Cerebellar cortex (tissue), 1 donor: ENCODE measurements at regions not wholly inside any gene's neighbourhood (a gene's known extent, or its start where the extent isn't known, plus 50 kb on each side); places are given as distances from the start of the nearest gene placed in this dataset.
"Not testable (repeated sequence)": the region's sequence is repeated elsewhere in the genome, so short reads cannot be mapped to it uniquely, and the experiment has no call there.

Experiments
- DNase-seq: peaks from one replicate; pipeline ENCODE4 v3.0.0-alpha.2; 2015; ENCODE audit warnings: low spot score

DNA sequence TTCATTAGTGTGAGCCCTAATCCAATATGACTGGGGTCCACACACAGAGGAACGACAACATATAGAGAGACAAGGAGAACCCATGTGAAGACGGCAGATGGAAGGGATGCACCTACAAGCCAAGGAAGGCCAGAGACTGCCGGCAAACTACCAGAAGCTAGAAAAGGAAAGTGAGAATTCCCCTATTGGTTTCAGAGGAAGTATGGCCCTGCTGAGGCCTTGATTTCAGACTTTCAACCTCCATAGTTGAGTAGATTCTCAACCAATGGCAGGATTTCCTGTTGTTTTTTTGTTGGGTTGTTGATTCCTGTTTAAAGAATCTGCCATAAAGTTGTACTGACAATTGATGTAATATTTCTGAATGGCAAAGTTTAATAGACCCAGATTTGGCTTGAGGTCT is 241.5 kb downstream of the SATB2 start:
- no peak for DNase-seq

DNA sequence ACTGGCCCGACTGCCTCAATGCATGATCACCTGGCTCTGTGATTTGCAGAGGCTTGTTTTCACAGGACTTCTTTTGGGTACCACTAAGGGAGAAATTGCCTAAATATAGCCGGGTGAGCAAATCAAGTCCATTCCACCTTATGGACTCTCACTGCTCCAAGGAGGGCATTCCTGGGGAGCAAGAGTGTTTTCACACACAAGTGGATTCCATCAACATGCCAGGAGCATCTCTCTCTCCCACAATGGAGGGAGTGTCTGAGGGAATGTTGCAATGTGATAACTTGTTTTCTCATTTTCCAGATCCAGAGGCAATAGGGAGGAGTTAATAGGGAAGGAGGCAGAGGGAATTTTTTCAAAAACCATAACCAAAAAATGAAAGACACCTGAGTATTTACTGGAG is 250.7 kb downstream of the SATB2 start:
- DNase-seq, result no peak

DNA sequence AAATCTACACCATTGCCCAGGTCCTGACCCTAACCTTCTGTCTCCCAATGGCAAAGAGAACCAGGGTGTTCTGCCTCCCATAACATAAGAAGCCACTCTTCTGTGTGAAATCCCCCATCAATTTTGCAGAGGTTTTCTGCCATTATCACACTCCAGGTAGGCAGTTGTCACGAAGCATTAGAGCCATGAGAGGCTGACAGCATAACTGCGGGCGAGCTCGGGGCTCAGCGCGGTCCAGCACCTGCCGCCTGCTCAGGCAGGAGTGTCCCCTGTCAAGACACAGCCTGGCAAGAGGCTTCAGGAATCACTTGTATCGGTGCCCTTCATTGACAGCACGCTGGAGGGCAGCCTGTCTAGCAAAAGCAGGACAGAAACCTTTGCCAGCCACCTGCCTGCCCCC is 251.2 kb downstream of the SATB2 start:
- DNase-seq, result peak; percentile 38

DNA sequence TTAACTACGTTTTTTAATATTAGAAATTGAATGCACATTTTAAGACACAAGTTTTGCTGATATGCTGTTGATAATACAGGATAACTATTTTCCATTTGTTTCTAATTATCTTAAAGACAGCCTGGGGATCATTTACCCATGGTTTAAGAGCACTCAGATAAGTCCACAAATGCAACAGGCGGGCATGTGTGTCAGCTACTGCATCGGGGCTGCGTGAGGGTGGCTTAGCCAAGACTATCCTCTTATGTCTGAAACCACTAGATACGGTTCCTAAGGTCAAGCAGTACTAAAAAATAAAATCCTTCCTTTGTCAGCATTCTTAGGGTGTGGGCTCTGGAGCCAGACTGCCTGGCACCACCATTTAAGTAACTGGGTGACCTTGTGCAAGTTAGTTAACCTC is 254.8 kb downstream of the SATB2 start:
- no peak for DNase-seq

DNA sequence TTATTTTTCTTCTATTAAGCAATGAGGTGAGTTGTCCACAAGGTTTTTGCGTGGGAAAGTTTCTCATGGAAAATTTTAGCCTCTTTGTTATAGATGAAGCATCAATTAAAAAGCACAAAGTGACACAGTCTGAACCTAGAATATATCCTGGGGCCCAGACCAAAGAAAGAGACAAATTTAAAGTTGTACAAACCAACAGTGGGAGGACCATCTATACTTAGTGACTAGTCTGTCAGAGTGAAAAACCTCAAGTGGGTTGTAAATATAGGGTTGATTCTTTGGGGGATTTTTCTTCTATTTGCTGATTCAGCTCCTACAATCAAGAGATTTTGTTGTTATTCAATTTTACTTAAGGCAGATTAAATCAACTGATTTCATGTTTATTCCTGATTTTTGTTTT is 256.2 kb downstream of the SATB2 start:
- no peak for DNase-seq

- DNase-seq, result no peak
Measured at GRCh38 chr2:199199797-199200196, 257.9 kb downstream of the SATB2 start.

GRCh38 chr2:199197448-199197847 is 260.3 kb downstream of the SATB2 start:
- DNase-seq, result no peak

DNA sequence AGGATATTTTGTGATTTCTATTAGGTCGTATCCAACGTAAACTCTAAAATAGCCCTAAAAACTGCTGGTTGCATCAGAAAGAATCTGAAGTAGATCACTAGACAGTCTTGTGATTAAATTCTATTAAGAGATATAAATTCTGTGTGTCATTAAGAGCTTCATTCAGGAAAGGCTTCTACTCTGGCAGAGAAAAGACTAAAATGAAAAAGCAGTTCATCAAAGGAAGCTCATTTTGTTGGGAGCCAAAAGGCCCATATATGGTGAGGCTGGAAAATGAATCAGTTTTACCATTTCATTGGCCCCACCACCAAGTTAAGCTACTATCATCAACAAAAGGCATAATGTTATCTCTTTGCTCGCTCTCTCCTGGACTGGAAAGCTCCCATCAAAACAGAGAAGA is 261.1 kb downstream of the SATB2 start:
- no peak for DNase-seq

- no peak for DNase-seq
Measured at GRCh38 chr2:199195927-199196502, 261.7 kb downstream of the SATB2 start.

GRCh38 chr2:199191461-199191860 is 266.3 kb downstream of the SATB2 start:
- DNase-seq, result no peak

- no peak for DNase-seq
Measured at GRCh38 chr2:199189229-199189628, 268.5 kb downstream of the SATB2 start.

- DNase-seq, result no peak
Measured at GRCh38 chr2:199186301-199186751, 271.4 kb downstream of the SATB2 start.

- DNase-seq, result not testable (repeated sequence)
Measured at GRCh38 chr2:199185174-199185573, 272.6 kb downstream of the SATB2 start.

- DNase-seq, result no peak
Measured at GRCh38 chr2:199163613-199164458, 293.9 kb downstream of the SATB2 start.

DNA sequence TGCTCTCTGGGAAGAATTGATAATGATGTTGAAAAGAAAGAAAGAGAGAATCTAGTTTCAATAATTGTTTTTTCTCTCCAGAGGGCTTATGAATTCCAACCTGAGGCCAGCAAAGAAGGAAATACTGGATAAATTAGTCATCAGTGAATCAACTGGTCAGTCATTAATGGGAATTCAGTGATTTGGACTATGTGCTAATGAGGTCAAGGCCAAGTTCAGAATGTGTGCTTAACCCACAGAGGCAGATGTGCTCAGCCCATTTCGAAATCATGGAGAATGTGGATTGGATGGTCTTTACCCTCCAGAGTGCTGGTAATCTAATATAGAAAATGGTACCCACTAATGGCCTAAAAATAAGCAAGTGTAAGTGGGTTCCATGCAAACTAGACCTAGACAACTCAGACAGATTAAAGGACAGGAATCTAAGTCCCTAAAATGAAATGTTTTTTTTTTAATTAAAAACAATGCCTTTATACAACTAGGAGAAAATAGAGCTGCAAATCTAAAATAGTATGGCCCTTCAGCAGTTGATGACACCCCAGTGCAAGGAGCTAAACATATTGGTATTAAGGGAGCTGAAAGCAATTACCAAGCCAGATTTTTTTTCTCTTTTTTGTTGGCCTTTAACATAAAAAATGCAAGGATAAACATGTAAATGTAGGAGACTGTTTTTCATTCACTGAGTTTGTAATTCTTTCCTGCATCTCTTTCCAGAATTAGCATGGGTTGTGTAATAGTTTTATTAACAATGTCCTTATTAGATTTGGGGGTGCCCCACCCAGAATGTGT is 296.9 kb downstream of the SATB2 start:
- DNase-seq, result no peak

- DNase-seq, result no peak
Measured at GRCh38 chr2:199160081-199160480, 297.7 kb downstream of the SATB2 start.

DNA sequence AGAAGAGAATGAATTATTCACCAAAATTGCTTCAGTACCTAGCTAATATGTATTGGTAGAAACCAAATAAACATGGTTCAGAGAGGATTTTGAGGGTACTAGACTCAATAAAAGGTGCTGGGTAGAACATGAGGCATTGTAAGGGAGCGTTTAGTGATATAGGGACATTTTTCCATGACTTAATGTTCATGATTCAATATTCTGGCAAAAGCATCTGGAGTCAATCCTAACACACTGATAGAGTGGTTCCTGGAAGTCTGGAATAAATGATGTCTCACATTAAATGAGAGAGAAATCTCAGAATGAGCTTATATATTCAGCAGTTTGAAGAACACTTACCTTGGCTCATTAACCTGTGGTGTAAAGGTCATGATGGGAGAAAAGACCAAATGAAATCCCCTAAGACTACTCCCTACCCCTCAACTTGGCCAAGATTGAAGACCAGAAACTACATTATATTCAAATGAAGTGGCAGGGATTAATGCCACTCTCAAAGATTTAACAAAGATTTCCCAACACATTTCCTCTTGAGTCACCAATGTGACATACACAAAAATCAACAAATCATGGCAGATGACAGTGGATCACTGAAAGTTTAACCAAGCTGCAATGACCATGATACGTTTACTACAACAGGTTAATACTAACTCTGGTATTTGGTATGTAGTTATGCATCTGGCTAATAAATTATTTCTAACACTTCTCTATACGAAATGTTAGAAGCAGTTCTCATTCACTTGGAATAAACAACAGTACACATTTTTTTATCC is 309.5 kb downstream of the SATB2 start:
- DNase-seq, result no peak

DNA sequence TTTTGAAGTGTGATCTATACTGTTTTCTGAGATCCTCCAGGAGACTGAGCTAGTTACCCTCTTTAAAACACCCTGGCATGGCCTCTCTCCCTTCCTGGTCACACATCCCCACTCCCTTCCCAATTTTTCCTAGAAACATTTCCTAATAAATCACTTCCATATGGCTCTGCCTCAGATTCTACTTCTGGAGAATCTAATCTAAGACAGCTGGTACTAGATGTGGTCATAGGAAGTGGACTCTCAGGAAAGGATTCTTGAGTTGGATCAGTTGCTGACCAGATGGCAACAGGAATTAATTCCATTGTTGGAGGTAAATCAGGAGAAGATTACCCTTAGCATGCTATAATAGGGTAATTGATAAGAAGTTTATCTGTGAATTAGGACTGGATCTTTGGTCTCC is 310.5 kb downstream of the SATB2 start:
- DNase-seq, result no peak

- no peak for DNase-seq
Measured at GRCh38 chr2:199144546-199144945, 313.2 kb downstream of the SATB2 start.

DNA sequence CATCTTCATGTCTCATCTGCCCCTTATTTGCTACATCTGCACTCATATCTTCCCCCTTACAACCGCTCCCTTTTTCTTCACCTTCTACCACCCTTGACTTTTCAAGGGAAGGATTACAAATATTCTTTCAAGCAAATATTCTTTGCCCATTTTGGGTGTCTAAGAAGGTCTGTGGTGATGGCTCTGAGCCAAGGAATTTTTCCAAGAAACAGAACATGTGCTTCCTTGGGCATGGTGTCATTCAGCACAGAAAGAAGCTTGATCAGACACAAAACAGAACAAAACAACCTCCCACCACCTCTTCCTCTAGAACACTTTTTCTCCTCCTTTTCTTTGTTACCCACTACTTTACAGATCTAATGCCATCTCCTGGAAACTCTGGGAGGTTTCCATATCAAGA is 313.7 kb downstream of the SATB2 start:
- DNase-seq, result no peak

DNA sequence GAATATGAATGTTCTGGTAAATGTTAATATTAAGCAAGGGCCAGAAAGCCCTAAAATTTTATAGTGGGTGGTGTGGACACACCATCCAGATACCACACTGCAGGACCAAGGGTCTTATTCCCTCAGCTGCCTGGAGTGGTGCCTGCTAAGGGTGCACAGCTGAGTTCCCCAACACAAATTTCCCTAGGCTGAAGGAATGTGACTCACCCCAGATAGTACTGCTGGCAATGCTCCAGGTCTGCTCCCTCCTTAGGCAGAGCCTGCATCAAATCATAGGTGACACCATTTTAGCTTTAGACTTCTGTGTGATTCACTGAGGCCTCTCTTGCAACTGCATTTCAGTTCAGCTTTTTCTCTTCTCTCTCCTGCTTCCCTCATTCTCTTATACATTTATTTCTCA is 321.1 kb downstream of the SATB2 start:
- no peak for DNase-seq

GRCh38 chr2:199136242-199136641 is 321.5 kb downstream of the SATB2 start:
- DNase-seq, result no peak
